ENCODE measurements at regions not wholly inside any gene's neighbourhood (a gene's known extent, or its start where the extent isn't known, plus 50 kb on each side); places are given as distances from the start of the nearest gene placed in this dataset.
A peak's percentile ranks its signal among the peaks of the same experiment; 100 is the strongest.
"Not testable (repeated sequence)": the region's sequence is repeated elsewhere in the genome, so short reads cannot be mapped to it uniquely, and the experiment has no call there.

DNA sequence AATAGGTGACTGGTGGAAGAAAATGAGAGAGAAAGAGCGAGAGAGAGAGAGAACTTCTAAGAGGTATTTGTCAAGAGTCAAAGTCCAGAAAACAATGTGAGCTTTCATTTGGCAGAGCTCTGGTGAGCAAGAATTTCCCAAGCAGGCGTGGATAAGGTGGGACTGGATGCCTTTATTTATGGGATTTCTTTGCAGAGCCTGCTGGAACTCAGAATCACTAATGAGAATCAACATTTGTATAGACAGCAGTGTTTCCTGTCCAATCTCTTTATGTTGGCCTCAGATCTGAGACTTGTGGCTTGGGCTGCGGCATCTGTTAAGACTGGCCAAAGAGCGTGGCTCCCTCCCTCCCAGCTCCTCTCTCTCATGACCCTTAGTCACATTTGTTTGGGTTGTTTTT, 67.9 kb upstream of the TBL1X start:
- no peaks in the 10 kb centered on the region for H3K36me3 ChIP-seq
- TF ChIP-seq, protein P1, sequence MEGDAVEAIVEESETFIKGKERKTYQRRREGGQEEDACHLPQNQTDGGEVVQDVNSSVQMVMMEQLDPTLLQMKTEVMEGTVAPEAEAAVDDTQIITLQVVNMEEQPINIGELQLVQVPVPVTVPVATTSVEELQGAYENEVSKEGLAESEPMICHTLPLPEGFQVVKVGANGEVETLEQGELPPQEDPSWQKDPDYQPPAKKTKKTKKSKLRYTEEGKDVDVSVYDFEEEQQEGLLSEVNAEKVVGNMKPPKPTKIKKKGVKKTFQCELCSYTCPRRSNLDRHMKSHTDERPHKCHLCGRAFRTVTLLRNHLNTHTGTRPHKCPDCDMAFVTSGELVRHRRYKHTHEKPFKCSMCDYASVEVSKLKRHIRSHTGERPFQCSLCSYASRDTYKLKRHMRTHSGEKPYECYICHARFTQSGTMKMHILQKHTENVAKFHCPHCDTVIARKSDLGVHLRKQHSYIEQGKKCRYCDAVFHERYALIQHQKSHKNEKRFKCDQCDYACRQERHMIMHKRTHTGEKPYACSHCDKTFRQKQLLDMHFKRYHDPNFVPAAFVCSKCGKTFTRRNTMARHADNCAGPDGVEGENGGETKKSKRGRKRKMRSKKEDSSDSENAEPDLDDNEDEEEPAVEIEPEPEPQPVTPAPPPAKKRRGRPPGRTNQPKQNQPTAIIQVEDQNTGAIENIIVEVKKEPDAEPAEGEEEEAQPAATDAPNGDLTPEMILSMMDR (IDR thresholded peaks at IDR 0.05): no peak
- no peaks in the 10 kb centered on the region for H3K27me3 ChIP-seq
- DNase-seq: no peak
- intact Hi-C loops (cut with DNase I): no loop called here
- no peaks in the 10 kb centered on the region for H3K9me3 ChIP-seq
- no peak overlapping the region for H3K9ac ChIP-seq (ENCODE audit: low read depth in 2 of 2, low read length in 2 of 2)
- no peak overlapping the region for H3K4me3 ChIP-seq
- no peaks in the 10 kb centered on the region for H3K4me1 ChIP-seq
- H3K27ac ChIP-seq: no peak overlapping the region

DNA sequence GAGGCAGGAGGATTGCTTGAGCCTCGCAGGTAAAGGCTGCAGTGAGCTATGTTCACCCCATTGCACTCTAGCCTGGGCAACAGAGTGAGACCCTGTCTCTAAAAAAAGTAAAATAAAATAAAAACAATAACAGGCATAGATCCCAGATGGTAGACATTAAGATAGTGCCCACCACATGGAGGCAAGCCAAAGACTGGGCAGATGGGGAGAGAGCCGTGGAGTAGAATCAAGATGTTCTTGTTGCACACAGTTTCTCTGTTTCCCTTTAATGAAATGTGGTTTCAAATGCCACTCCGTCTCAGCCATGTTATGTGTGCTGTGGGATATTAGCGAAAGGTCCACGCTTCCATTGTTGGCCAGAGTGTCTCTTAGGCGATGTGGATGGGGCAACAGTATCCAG, 63.8 kb upstream of the TBL1X start:
- Histone ChIP-seq H3K27ac (no peak overlapping the region), H3K9me3 (no peaks in the 10 kb centered on the region), H3K27me3 (no peaks in the 10 kb centered on the region), H3K9ac (ENCODE audit: low read depth in 2 of 2, low read length in 2 of 2) (no peak overlapping the region), H3K4me3 (no peak overlapping the region), H3K36me3 (no peaks in the 10 kb centered on the region), H3K4me1 (no peaks in the 10 kb centered on the region)
- intact Hi-C loops (cut with DNase I): no loop called here
- TF ChIP-seq, protein P1 (IDR thresholded peaks at IDR 0.05): no peak
- DNase-seq: no peak

DNA sequence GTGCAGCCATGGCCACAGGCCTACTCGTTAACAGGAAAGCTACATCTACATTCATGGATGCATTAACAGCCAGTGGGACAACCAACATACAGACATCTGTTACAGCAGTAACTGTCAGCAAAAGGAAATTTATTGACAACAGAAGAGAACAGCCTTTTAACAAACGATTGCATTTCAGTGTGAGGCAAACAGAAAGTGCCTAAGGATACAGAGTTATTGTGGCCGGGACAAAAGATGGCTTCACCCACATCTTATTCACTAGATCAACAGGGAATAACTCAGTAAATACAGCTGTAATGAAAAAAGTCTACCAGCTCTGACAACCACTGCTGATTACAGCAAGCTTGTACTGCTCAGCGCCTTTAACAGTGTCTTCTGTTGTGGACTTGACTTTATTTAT, 61.5 kb upstream of the TBL1X start:
- Histone ChIP-seq H3K4me3 (no peak overlapping the region), H3K27ac (no peak overlapping the region), H3K36me3 (no peaks in the 10 kb centered on the region), H3K4me1 (no peaks in the 10 kb centered on the region), H3K9me3 (no peaks in the 10 kb centered on the region), H3K27me3 (no peaks in the 10 kb centered on the region), H3K9ac (ENCODE audit: low read depth in 2 of 2, low read length in 2 of 2) (no peak overlapping the region)
- TF ChIP-seq, protein P1 (IDR thresholded peaks at IDR 0.05): no peak
- no peak for DNase-seq
- intact Hi-C loops (cut with DNase I): no loop called here

DNA sequence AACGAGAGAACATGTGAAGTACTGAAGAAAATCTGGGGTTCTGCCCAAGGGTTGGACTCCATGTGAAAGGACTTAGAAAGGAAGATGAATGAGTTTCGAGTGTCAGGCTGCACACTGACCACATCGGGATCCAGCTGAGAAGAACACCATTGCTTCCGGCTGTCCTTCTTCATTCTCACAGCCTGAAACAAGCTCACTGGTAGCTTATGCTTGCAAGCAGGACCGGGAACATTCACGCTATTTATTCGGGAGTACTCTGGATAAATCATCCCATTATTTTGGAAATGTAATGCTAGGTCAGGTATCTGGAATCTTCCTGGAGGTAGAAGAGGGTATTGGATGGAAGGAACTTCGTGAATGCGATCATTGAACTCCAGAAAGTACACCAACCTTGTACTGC, 59.2 kb upstream of the TBL1X start:
- DNase-seq: peak; percentile 44
- H3K9me3 ChIP-seq; H3K36me3 ChIP-seq; H3K4me3 ChIP-seq; H3K4me1 ChIP-seq; H3K9ac ChIP-seq (ENCODE audit: low read depth in 2 of 2, low read length in 2 of 2); H3K27me3 ChIP-seq; H3K27ac ChIP-seq; intact Hi-C loops (cut with DNase I): not testable (repeated sequence)

DNA sequence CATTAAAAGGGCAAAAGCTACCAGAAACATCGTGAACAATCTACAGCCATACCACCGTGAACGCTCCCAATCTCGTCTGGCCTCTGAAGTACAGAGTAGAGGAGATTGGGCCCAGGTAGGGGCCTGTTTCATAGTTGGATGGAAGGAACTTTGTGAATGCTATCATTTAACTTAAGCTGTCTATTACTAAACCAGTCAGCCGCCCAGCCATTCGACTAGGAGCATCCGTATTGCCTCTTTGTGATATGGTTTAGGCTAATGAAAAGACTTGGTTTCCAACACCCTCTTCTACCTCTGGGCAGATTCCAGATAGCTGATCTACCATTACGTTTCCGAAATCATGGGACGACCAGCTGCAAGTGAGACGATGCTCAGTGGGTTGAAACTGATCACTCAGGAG, 54.0 kb upstream of the TBL1X start:
- H3K9me3 ChIP-seq; H3K9ac ChIP-seq (ENCODE audit: low read depth in 2 of 2, low read length in 2 of 2); DNase-seq; H3K27me3 ChIP-seq; H3K27ac ChIP-seq; H3K36me3 ChIP-seq; H3K4me1 ChIP-seq; intact Hi-C loops (cut with DNase I); H3K4me3 ChIP-seq: not testable (repeated sequence)

DNA sequence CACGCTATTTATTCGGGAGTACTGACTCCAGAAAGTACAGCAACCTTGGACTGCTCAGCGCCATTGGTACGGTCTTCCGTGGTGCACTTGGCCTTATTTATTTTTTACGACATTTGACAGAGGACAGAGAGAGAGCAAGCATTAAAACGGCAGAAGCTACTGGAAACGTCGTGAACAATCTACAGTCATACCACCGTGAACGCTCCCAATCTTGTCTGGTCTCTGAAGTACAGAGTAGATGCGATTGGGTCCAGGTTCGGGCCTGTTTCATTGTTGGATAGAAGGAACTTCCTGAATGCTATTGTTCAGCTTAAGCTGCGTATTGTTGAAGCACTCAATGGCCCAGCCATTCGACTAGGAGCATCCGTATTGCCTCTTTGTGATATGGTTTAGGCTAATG, 53.2 kb upstream of the TBL1X start:
- H3K36me3 ChIP-seq; H3K27me3 ChIP-seq; H3K4me3 ChIP-seq; H3K27ac ChIP-seq; H3K9me3 ChIP-seq; H3K9ac ChIP-seq (ENCODE audit: low read depth in 2 of 2, low read length in 2 of 2); H3K4me1 ChIP-seq; intact Hi-C loops (cut with DNase I): not testable (repeated sequence)
- DNase-seq: peak; percentile 25

DNA sequence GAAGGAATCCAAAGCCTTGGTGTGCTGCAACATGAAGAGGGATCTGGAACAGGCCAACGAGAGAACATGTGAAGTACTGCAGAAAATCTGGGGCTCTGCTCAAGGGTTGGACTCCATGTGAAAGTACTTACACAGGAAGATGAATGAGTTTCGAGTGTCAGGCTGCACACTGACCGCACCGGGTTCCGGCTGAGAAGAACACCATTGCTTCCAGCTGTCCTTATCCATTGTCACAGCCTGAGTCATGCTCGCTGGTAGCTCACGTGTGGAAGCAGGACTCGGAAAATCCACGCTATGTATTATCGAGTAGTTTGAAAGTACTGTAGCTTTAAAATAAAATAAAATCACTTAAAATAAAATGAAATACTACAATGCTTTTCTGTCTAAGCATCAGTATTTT, 50.4 kb upstream of the TBL1X start:
- TF ChIP-seq, protein P1 (IDR thresholded peaks at IDR 0.05): no peak

More for the DNA sequence above, 50.4 kb upstream of the TBL1X start:
- no peak for DNase-seq
- intact Hi-C loops (cut with DNase I): no loop called here
- no peaks in the 10 kb centered on the region for H3K9me3 ChIP-seq
- no peak overlapping the region for H3K9ac ChIP-seq (ENCODE audit: low read depth in 2 of 2, low read length in 2 of 2)
- no peak overlapping the region for H3K4me3 ChIP-seq
- no peak overlapping the region for H3K27ac ChIP-seq
- no peaks in the 10 kb centered on the region for H3K4me1 ChIP-seq
- H3K27me3 ChIP-seq: no peaks in the 10 kb centered on the region
- H3K36me3 ChIP-seq: no peaks in the 10 kb centered on the region
